HAP-1 (cell line): ENCODE measurements at regions not wholly inside any gene's neighbourhood (a gene's known extent, or its start where the extent isn't known, plus 50 kb on each side); places are given as distances from the start of the nearest gene placed in this dataset.
"Not testable (repeated sequence)": the region's sequence is repeated elsewhere in the genome, so short reads cannot be mapped to it uniquely, and the experiment has no call there.

Experiments
- DNase-seq, 2 experiments: peaks; one replicate each; pipeline ENCODE4 v3.0.0-alpha.2; 2016 to 2020; ENCODE audit warnings: low spot score in 2 of 2
- H3K27me3 ChIP-seq: fragments of 250-450 bp; sonication (Bioruptor Pico); 2 replicates; pipeline ENCODE4 v1.5.1; 2020; ENCODE audit warnings: low read depth, mild to moderate bottlenecking, moderate library complexity
- H3K36me3 ChIP-seq: fragments of 250-450 bp; sonication (Bioruptor Pico); replicated peaks from 2 replicates; pipeline ENCODE4 v1.5.1; 2020; ENCODE audit warnings: mild to moderate bottlenecking
- H3K4me1 ChIP-seq: fragments of 250-450 bp; sonication (Bioruptor Pico); 2 replicates; pipeline ENCODE4 v1.5.1; 2020; ENCODE audit warnings: mild to moderate bottlenecking
- H3K4me3 ChIP-seq: fragments of 250-450 bp; sonication (Bioruptor Pico); 2 replicates; pipeline ENCODE4 v1.5.1; 2020; ENCODE audit warnings: mild to moderate bottlenecking, moderate library complexity
- H3K9me3 ChIP-seq: fragments of 250-450 bp; sonication (Bioruptor Pico); 2 replicates; pipeline ENCODE4 v1.5.1; 2020; ENCODE audit warnings: mild to moderate bottlenecking, moderate library complexity
- in situ Hi-C: fragments of 300-500 bp; cut with MboI; formaldehyde crosslinking; loops from 3 replicates; pipeline ENCODE4 v1.14.3; 2020; ENCODE audit warnings: low sequenced_read_pairs, inconsistent platforms, mixed read lengths

DNA sequence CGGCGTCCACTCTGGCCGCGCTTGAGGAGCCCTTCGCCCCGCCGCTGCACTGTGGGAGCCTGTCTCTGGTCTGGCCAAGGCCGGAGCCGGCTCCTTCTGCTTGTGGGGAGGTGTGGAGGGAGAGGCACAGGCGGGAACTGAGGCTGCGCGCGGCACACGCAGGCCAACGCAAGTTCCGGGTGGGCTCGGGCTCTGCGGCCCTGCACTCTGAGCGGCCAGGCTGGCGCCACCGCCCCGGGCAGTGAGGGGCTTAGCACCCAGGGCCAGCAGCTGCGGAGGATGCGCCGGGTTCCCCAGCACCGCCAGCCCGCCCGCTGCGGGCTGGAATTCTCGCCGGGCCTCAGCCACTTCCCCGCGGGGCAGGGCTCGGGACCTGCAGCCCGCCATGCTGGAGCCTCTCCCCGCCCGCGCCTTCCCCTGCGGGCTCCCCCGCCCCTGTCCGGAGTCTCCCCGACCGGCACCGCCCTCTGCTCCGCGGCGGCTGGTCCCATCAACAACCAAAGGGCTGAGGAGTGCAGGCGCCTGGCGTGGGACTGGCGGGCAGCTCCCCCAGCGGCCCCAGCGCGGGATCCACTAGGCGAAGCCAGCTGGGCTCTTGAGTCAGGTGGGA lies 921.2 kb upstream of the FOXG1 start:
- in situ Hi-C loops, result no loop called here
- H3K36me3 ChIP-seq, result no peaks in the 10 kb centered on the region
- no peaks in the 10 kb centered on the region for H3K4me1 ChIP-seq
- H3K9me3 ChIP-seq, result no peaks in the 10 kb centered on the region
- H3K4me3 ChIP-seq, result no peak overlapping the region
- DNase-seq, result no peak
- H3K27me3 ChIP-seq, result no peaks in the 10 kb centered on the region

DNA sequence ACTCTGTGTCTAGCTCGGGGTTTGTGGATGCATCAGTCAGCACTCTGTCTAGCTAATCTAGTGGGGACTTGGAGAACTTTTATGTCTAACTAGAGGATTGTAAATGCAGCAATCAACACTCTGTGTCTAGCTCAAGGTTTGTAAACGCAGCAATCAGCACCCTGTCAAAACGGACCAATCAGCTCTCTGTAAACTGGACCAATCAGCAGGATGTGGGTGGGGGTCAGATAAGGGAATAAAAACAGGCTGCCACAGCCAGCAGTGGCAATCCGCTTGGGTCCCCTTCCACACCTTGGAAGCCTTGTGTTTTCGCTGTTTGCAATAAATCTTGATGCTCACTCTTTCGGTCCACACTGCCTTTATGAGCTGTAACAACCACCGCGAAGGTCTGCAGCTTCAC lies 920.7 kb upstream of the FOXG1 start:
- in situ Hi-C loops, result no loop called here
- no peaks in the 10 kb centered on the region for H3K4me1 ChIP-seq
- H3K9me3 ChIP-seq, result no peaks in the 10 kb centered on the region
- no peaks in the 10 kb centered on the region for H3K36me3 ChIP-seq
- no peaks in the 10 kb centered on the region for H3K27me3 ChIP-seq
- H3K4me3 ChIP-seq, result no peak overlapping the region
- DNase-seq, result no peak

DNA sequence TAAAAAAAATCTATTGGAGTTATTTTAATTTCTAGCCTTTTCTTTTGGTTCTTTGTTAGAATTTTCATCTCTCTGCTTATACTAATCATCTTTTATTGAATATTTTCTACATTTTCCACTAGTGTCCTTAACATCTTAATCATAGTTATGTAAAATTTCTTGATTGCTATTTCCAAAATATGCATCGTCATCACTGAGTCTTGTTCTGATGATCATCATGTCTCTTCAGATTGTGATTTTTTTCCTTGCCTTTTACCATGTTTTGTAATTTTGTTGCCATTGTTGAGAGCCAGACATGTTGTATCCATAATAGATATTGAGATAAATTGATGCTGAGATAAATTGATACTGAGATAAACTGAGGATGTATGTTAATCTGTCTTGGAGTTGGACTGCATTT lies 919.1 kb upstream of the FOXG1 start:
- H3K9me3 ChIP-seq, H3K4me1 ChIP-seq, H3K27me3 ChIP-seq, H3K36me3 ChIP-seq, in situ Hi-C loops, H3K4me3 ChIP-seq, DNase-seq: not testable (repeated sequence)

DNA sequence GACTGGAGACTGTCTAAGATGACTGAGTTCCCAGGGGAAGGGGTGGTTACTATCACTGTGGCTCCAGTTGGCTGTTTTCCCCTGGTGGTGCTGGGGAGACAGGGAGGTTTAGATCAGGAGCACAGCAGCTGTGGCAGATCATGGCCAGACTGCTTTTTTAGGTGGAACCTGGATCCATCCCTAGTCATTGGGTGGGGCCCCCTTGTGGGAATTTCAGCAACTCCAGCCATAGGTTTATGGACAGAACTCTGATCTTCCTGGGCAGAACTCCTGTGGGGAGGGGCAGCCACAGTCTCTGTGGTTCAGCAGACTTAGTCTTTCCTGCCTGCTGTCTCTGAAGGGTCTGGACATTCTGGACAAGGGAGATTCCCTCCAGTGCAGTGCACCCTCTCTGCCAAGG lies 917.4 kb upstream of the FOXG1 start:
- in situ Hi-C loops, H3K4me1 ChIP-seq, DNase-seq, H3K36me3 ChIP-seq, H3K27me3 ChIP-seq, H3K9me3 ChIP-seq, H3K4me3 ChIP-seq: not testable (repeated sequence)

DNA sequence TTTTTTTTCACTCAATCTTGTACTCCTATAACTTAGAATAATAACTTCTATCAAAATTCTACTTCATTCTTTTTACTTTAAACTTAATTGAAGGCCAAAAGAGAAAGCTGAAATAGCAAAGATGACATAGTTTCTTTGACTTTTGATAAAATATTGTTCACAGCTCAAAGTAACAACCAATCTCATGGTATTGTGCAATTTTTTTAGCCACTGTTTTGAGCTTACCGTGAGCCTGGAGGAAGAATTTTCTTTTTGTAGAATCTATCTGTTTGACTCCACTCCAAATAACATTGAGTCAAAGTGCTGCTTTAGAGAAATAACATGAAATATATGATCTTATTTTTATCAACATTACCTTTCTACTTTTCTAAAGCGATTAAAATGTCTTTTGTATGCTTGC lies 903.9 kb upstream of the FOXG1 start:
- in situ Hi-C loops, result no loop called here
- H3K4me3 ChIP-seq, result no peak overlapping the region
- no peaks in the 10 kb centered on the region for H3K36me3 ChIP-seq
- H3K4me1 ChIP-seq, result no peaks in the 10 kb centered on the region
- no peak for DNase-seq
- H3K27me3 ChIP-seq, result no peaks in the 10 kb centered on the region
- peaks cover 5% of the 10 kb centered on the region; the same call in 1 of the 2 replicates for H3K9me3 ChIP-seq

DNA sequence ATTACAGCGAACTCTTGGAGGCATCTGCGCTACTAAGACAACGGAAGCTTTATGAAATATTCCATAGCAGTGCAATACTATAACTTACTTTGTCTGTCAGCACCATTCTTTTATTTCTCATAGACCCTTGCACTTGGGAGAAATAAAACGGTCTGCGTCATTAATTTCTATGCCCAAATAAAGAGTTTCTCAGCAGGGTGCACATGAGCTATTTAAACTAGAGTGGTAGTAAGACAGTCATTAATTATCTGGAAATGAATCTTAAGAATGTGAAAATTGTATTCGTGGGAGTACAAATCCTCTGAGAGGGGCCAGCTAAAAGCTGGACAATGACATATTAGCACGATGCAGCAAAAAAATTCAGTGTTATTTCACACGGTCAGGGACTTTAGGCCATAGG lies 903.4 kb upstream of the FOXG1 start:
- Histone ChIP-seq H3K27me3 (no peaks in the 10 kb centered on the region), H3K4me3 (no peak overlapping the region), H3K4me1 (no peaks in the 10 kb centered on the region), H3K36me3 (no peaks in the 10 kb centered on the region), H3K9me3 (peaks cover 5% of the 10 kb centered on the region; the same call in 1 of the 2 replicates)
- in situ Hi-C loops, result no loop called here
- DNase-seq, result no peak

DNA sequence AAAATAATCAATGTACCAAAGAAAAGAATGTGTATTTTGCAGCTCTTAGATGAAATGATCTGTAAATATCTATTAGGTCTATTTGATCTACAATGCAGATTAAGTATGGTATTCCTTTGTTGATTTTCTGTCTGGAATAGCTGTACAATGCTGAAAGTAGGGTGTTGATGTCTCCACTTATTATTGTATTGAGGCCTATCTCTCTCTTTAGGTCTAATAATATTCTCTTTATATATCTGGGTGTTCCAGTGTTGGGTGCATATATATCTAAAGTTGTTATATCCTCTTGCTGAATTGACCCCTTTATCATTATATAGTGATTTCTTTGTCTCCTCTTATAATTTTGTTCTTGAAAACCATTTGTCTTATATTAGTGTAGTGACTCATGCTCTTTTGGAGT lies 885.5 kb upstream of the FOXG1 start:
- peaks cover 4% of the 10 kb centered on the region; the same call in 1 of the 2 replicates for H3K9me3 ChIP-seq
- no peaks in the 10 kb centered on the region for H3K27me3 ChIP-seq
- no peak overlapping the region for H3K4me3 ChIP-seq
- H3K36me3 ChIP-seq, result no peaks in the 10 kb centered on the region
- in situ Hi-C loops, result no loop called here
- DNase-seq, result no peak
- no peaks in the 10 kb centered on the region for H3K4me1 ChIP-seq

DNA sequence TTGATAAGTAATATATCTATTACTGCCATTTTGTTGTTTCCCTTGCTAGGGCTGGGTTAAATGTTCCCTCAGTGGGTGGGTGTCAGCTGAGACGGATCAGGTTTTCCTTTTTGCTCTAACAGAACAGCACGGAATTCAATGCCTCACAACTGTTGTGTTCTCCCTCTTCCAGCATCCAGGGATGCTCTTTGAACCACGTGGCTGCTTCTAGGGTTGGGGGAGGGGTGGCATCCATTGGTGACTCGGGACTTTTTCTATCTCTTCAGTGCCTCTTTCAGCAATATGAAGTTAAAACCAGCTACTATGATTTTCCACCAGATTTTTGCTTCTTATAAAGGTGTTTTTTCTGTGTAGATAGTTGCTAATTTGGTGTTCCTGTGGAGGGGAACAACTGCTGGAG lies 884.9 kb upstream of the FOXG1 start:
- no peaks in the 10 kb centered on the region for H3K27me3 ChIP-seq
- in situ Hi-C loops, result no loop called here
- no peak for DNase-seq
- H3K36me3 ChIP-seq, result no peaks in the 10 kb centered on the region
- no peaks in the 10 kb centered on the region for H3K4me1 ChIP-seq
- H3K4me3 ChIP-seq, result no peak overlapping the region
- peaks cover 4% of the 10 kb centered on the region; the same call in 1 of the 2 replicates for H3K9me3 ChIP-seq

DNA sequence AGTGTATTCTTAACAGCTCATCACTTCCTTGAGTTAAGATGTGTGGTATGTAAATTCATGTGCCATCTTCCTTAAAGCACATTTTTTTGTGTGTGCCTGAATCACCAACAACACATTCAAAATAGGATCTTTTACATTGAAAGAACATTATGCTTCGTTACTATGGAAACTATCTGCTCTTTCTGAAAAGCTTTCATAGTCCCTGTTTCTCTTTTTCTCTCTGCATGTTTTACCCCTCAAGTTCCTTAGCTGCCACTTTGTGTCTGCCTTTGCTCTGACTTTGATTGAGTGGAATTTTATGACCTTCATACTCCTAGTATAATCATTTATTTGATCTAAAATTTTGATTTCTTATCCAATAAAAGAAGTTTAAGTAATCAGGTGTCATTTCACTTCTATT lies 880.3 kb upstream of the FOXG1 start:
- 0 out of 2 replicates have a peak, but pooled peaks cover 4% of the 10 kb centered on the region for H3K9me3 ChIP-seq
- no peaks in the 10 kb centered on the region for H3K36me3 ChIP-seq
- no peak overlapping the region for H3K4me3 ChIP-seq
- no peaks in the 10 kb centered on the region for H3K4me1 ChIP-seq
- no peaks in the 10 kb centered on the region for H3K27me3 ChIP-seq
- in situ Hi-C loops, result no loop called here
- DNase-seq, result no peak

DNA sequence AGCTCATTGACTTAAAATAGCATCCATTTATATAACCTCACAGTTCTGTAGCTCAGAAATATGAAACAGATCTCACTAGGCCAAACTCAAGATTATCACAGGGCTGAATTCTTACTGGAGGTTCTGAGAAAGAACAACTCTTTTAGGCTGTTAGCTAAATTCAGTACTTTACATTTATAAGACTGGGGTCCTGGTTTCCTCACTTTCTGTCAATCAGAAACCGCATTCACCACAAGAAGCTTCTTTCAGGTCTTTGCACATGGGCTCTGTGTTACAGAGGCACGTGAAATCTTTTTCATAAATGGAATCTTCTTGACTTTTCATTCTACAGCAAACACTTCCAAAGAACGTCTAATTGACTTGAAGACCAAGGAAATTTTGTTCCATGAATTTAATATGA lies 876.3 kb upstream of the FOXG1 start:
- in situ Hi-C loops, result no loop called here
- Histone ChIP-seq H3K4me1 (no peaks in the 10 kb centered on the region), H3K4me3 (no peak overlapping the region), H3K36me3 (no peaks in the 10 kb centered on the region), H3K27me3 (no peaks in the 10 kb centered on the region), H3K9me3 (0 out of 2 replicates have a peak, but pooled peaks cover 4% of the 10 kb centered on the region)
- DNase-seq, result no peak

DNA sequence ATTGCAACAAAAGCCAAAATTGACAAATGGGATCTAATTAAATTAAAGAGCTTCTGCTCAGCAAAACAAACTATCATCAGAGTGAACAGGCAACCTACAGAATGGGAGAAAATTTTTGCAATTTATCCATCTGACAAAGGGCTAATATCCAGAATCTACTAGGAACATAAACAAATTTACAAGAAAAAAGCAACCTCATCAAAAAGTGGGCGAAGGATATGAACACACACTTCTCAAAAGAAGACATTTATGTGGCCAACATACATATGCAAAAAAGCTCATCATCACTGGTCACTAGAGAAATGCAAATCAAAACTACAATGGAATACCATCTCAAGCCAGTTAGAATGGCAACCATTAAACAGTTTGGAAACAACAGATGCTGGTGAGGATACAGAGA lies 858.1 kb upstream of the FOXG1 start:
- H3K27me3 ChIP-seq, H3K4me1 ChIP-seq, H3K4me3 ChIP-seq, H3K36me3 ChIP-seq, in situ Hi-C loops, H3K9me3 ChIP-seq, DNase-seq: not testable (repeated sequence)

DNA sequence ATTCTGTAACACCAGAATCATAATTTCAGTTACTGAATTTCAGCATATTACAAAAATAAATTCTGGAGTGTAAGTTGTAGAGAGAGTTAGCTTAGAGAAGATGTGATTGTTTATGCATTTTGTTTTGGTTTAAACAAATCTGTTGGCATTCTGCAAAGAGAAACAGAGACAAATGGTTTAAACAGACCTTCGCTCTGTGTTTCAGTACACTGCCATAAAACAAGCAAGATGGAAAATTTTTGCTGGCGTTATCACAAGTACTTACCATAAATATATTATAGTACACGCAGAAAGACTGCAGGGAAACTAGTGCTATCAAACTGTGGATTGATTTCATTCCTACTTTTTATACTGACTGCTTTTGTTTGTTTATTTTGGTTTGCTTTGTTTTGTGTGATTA lies 850.3 kb upstream of the FOXG1 start:
- no peaks in the 10 kb centered on the region for H3K27me3 ChIP-seq
- H3K9me3 ChIP-seq, result 0 out of 2 replicates have a peak, but pooled peaks cover 2% of the 10 kb centered on the region
- H3K4me1 ChIP-seq, result no peaks in the 10 kb centered on the region
- no peak overlapping the region for H3K4me3 ChIP-seq
- in situ Hi-C loops, result no loop called here
- DNase-seq, result no peak
- H3K36me3 ChIP-seq, result no peaks in the 10 kb centered on the region

DNA sequence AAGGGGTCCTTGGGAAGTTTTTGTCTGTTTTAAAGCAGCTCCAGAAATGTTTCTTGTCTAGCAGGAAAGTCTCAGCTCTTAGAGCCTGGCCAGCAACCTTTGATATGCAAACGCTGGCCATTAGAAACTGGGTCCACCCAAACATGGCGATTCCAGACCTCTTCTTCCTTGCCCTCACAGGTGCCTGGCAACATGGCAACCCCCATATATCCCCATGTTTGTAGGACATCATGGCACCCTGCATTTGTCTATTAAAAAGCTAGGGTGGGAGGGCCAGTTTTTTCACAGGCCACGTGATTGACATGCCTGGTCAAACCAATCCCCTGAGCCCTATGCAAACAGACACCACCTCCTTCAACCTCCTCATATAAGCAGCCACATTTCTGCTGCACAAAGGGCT lies 848.7 kb upstream of the FOXG1 start:
- Histone ChIP-seq H3K36me3 (no peaks in the 10 kb centered on the region), H3K9me3 (peaks cover 2% of the 10 kb centered on the region; the same call in 1 of the 2 replicates), H3K27me3 (no peaks in the 10 kb centered on the region), H3K4me3 (no peak overlapping the region), H3K4me1 (no peaks in the 10 kb centered on the region)
- in situ Hi-C loops, result no loop called here
- no peak for DNase-seq

DNA sequence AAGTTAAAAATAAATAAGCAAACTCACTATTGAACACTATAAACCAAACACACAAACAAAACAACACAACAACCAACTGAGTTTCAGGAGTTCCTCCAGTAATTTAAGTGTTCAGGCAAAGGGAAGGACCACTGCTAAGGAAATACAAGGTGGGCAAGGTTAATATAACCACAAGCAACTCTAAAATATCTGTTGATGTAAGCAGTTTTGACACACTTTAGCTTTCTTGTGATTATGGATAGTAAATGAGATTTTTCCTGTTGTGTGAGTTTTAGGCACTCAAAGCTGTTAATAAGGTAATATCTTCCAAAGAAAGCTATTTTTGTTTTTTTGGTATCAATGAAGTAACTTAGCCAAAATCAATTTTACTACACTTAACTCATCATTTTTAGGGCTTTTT lies 839.1 kb upstream of the FOXG1 start:
- DNase-seq, result no peak
- H3K4me1 ChIP-seq, result no peaks in the 10 kb centered on the region
- no peaks in the 10 kb centered on the region; the same call in 1 of the 2 replicates for H3K9me3 ChIP-seq
- no peaks in the 10 kb centered on the region for H3K27me3 ChIP-seq
- in situ Hi-C loops, result no loop called here
- H3K36me3 ChIP-seq, result no peaks in the 10 kb centered on the region
- no peak overlapping the region for H3K4me3 ChIP-seq

DNA sequence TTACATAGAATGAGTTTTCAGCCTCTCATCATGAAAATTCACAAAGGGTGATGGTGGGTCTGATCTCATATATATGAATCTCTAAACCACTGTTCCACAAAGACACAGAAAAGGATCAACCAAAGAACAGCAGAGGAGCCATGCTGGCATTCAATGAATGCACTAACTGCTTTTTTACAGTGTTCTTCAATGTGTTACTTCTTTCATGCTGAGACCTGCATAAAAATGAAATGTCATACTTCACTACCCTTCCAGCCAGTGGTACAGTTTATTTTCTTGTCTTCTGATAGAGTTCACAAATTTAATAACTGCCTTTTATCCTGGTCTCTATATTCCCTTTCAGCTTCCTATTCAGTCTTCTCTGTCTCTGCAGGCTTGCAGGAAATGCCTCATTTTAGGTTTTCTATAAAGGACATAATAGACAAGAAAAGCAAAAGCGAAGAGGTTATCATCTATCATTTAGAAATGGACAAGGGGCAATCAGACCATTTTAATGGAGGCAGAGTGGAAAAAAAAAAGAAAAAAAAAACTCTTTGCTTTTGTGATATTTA lies 836.7 kb upstream of the FOXG1 start:
- H3K36me3 ChIP-seq, result no peaks in the 10 kb centered on the region
- no peak overlapping the region for H3K4me3 ChIP-seq
- H3K4me1 ChIP-seq, result no peaks in the 10 kb centered on the region
- no peak for DNase-seq
- H3K9me3 ChIP-seq, result no peaks in the 10 kb centered on the region
- H3K27me3 ChIP-seq, result no peaks in the 10 kb centered on the region
- in situ Hi-C loops, result no loop called here
